SK-N-MC (cell line): ENCODE measurements at regions not wholly inside any gene's neighbourhood (a gene's known extent, or its start where the extent isn't known, plus 50 kb on each side); places are given as distances from the start of the nearest gene placed in this dataset.

ENCODE experiments used
- EZH2 ChIP-seq: fragments of 200-600 bp; sonication (generic); IDR thresholded peaks from one replicate; pipeline ENCODE4 v1.6.1; 2017; ENCODE audit warnings: antibody characterized with exemption
- FOXP2 ChIP-seq: optimal IDR thresholded peaks from 2 replicates; pipeline ENCODE3; 2011; ENCODE audit warnings: mild to moderate bottlenecking, moderate library complexity; ENCODE audit not compliant: insufficient read depth; ENCODE audit errors: extremely low read length, control extremely low read depth
- POLR2AphosphoS5 ChIP-seq: IDR thresholded peaks from 2 replicates; pipeline ENCODE4 v1.6.1; 2012; ENCODE audit warnings: mild to moderate bottlenecking, low read depth, low read length, borderline replicate concordance

- TF ChIP-seq POLR2AphosphoS5 (no peak), EZH2 (no peak), FOXP2 (no peak)
Observed at GRCh38 chr1:10903421-10903820, 107.0 kb upstream of the CASZ1 start.
